ENCODE measurements at regions not wholly inside any gene's neighbourhood (a gene's known extent, or its start where the extent isn't known, plus 50 kb on each side); places are given as distances from the start of the nearest gene placed in this dataset.
"Not testable (repeated sequence)": the region's sequence is repeated elsewhere in the genome, so short reads cannot be mapped to it uniquely, and the experiment has no call there.

DNA sequence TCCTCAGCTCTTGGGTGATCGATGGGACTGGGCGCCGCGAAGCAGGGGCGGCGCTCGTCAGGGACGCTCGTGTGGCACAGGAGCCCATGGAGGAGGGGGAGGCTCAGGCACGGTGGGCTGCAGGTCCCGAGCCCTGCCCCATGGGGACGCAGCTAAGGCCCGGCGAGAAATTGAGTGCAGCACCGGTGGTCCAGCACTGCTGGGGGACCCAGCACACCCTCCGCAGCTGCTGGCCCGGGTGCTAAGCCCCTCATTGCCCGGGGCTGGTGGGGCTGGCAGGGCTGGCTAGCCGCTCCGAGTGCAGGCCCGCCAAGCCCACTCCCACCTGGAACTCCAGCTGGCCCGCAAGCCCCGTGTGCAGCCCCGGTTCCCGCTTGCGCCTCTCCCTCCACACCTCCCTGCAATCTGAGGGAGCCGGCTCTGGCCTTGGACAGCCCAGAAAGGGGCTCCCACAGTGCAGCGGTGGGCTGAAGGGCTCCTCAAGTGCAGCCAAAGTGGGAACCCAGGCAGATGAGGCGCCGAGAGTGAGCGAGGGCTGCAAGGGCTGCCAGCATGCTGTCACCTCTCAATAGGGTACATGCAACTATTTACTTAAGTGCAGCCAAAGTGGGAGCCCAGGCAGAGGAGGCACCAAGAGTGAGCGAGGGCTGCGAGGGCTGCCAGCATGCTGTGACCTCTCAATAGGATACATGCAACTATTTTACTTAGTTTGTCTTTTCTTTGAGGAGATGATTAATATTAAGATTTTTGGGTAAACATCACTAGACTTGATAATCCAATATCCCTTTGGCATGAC, 619.8 kb upstream of the IGFBP7 start:
- not testable (repeated sequence) for TF ChIP-seq CTCF (IDR thresholded peaks at IDR 0.05); ZFX (IDR thresholded peaks at IDR 0.05; ENCODE audit: borderline replicate concordance)

Measured in 22Rv1 (cell line).